ENCODE measurements at regions not wholly inside any gene's neighbourhood (a gene's known extent, or its start where the extent isn't known, plus 50 kb on each side); places are given as distances from the start of the nearest gene placed in this dataset.

GRCh38 chr3:103170651-103171050 lies 735.8 kb downstream of the ZPLD1 start:
- Histone ChIP-seq H3K27me3 (ENCODE audit: insufficient read depth, insufficient read length) (no peaks in the 10 kb centered on the region), H3K36me3 (ENCODE audit: insufficient read depth, insufficient read length, low read length) (no peaks in the 10 kb centered on the region), H3K9ac (ENCODE audit: insufficient read length, low read depth) (no peak overlapping the region), H3K4me1 (ENCODE audit: insufficient read depth, insufficient read length) (no peaks in the 10 kb centered on the region), H3K9me3 (ENCODE audit: insufficient read depth, low read length) (no peaks in the 10 kb centered on the region), H3K4me3 (ENCODE audit: insufficient read length, low read depth) (no peak overlapping the region)
- no peak for DNase-seq (ENCODE audit: low read depth, low spot score)
- TF ChIP-seq YY1 (IDR thresholded peaks at IDR 0.05; ENCODE audit: insufficient read depth, insufficient read length) (no peak), ZNF274 (IDR thresholded peaks at IDR 0.05; ENCODE audit: low read depth, low read length) (no peak), SUZ12 (IDR thresholded peaks at IDR 0.05; ENCODE audit: extremely low read depth, insufficient read depth, insufficient read length) (no peak)

GRCh38 chr3:103173940-103174339 lies 739.1 kb downstream of the ZPLD1 start:
- H3K4me1 ChIP-seq (ENCODE audit: insufficient read depth, insufficient read length) = no peaks in the 10 kb centered on the region
- TF ChIP-seq ZNF274 (IDR thresholded peaks at IDR 0.05; ENCODE audit: low read depth, low read length) (no peak), YY1 (IDR thresholded peaks at IDR 0.05; ENCODE audit: insufficient read depth, insufficient read length) (no peak), SUZ12 (IDR thresholded peaks at IDR 0.05; ENCODE audit: extremely low read depth, insufficient read depth, insufficient read length) (no peak)
- H3K9ac ChIP-seq (ENCODE audit: insufficient read length, low read depth) = no peak overlapping the region

GRCh38 chr3:103181160-103181559 lies 746.3 kb downstream of the ZPLD1 start:
- Histone ChIP-seq H3K4me3 (ENCODE audit: insufficient read length, low read depth) (no peak overlapping the region), H3K4me1 (ENCODE audit: insufficient read depth, insufficient read length) (no peaks in the 10 kb centered on the region), H3K27me3 (ENCODE audit: insufficient read depth, insufficient read length) (no peaks in the 10 kb centered on the region), H3K9me3 (ENCODE audit: insufficient read depth, low read length) (no peaks in the 10 kb centered on the region; the same call in 1 of the 2 replicates), H3K9ac (ENCODE audit: insufficient read length, low read depth) (no peak overlapping the region), H3K36me3 (ENCODE audit: insufficient read depth, insufficient read length, low read length) (no peaks in the 10 kb centered on the region)
- TF ChIP-seq ZNF274 (IDR thresholded peaks at IDR 0.05; ENCODE audit: low read depth, low read length) = no peak
- TF ChIP-seq YY1 (IDR thresholded peaks at IDR 0.05; ENCODE audit: insufficient read depth, insufficient read length) = no peak
- no peak for TF ChIP-seq SUZ12 (IDR thresholded peaks at IDR 0.05; ENCODE audit: extremely low read depth, insufficient read depth, insufficient read length)
- no peak for DNase-seq (ENCODE audit: low read depth, low spot score)

More at GRCh38 chr3:103173940-103174339, 739.1 kb downstream of the ZPLD1 start:
- Histone ChIP-seq H3K4me3 (ENCODE audit: insufficient read length, low read depth) (no peak overlapping the region), H3K36me3 (ENCODE audit: insufficient read depth, insufficient read length, low read length) (no peaks in the 10 kb centered on the region), H3K9me3 (ENCODE audit: insufficient read depth, low read length) (no peaks in the 10 kb centered on the region), H3K27me3 (ENCODE audit: insufficient read depth, insufficient read length) (no peaks in the 10 kb centered on the region)
- DNase-seq (ENCODE audit: low read depth, low spot score) = no peak

GRCh38 chr3:103184772-103185171 lies 750.0 kb downstream of the ZPLD1 start:
- Histone ChIP-seq H3K4me3 (ENCODE audit: insufficient read length, low read depth) (no peak overlapping the region), H3K9me3 (ENCODE audit: insufficient read depth, low read length) (no peaks in the 10 kb centered on the region; the same call in 1 of the 2 replicates), H3K9ac (ENCODE audit: insufficient read length, low read depth) (no peak overlapping the region), H3K4me1 (ENCODE audit: insufficient read depth, insufficient read length) (no peaks in the 10 kb centered on the region), H3K27me3 (ENCODE audit: insufficient read depth, insufficient read length) (no peaks in the 10 kb centered on the region), H3K36me3 (ENCODE audit: insufficient read depth, insufficient read length, low read length) (no peaks in the 10 kb centered on the region)
- DNase-seq (ENCODE audit: low read depth, low spot score) = no peak
- TF ChIP-seq ZNF274 (IDR thresholded peaks at IDR 0.05; ENCODE audit: low read depth, low read length) = no peak
- TF ChIP-seq SUZ12 (IDR thresholded peaks at IDR 0.05; ENCODE audit: extremely low read depth, insufficient read depth, insufficient read length) = no peak
- TF ChIP-seq YY1 (IDR thresholded peaks at IDR 0.05; ENCODE audit: insufficient read depth, insufficient read length) = no peak

- Histone ChIP-seq H3K4me3 (ENCODE audit: insufficient read length, low read depth) (no peak overlapping the region), H3K4me1 (ENCODE audit: insufficient read depth, insufficient read length) (no peaks in the 10 kb centered on the region), H3K36me3 (ENCODE audit: insufficient read depth, insufficient read length, low read length) (no peaks in the 10 kb centered on the region), H3K9me3 (ENCODE audit: insufficient read depth, low read length) (no peaks in the 10 kb centered on the region), H3K27me3 (ENCODE audit: insufficient read depth, insufficient read length) (no peaks in the 10 kb centered on the region), H3K9ac (ENCODE audit: insufficient read length, low read depth) (no peak overlapping the region)
- DNase-seq (ENCODE audit: low read depth, low spot score) = no peak
- TF ChIP-seq SUZ12 (IDR thresholded peaks at IDR 0.05; ENCODE audit: extremely low read depth, insufficient read depth, insufficient read length) (no peak), YY1 (IDR thresholded peaks at IDR 0.05; ENCODE audit: insufficient read depth, insufficient read length) (no peak), ZNF274 (IDR thresholded peaks at IDR 0.05; ENCODE audit: low read depth, low read length) (no peak)
These were observed 755.1 kb downstream of the ZPLD1 start for GRCh38 chr3:103189941-103190340.

- TF ChIP-seq SUZ12 (IDR thresholded peaks at IDR 0.05; ENCODE audit: extremely low read depth, insufficient read depth, insufficient read length) = no peak
- TF ChIP-seq ZNF274 (IDR thresholded peaks at IDR 0.05; ENCODE audit: low read depth, low read length) = no peak
- TF ChIP-seq YY1 (IDR thresholded peaks at IDR 0.05; ENCODE audit: insufficient read depth, insufficient read length) = no peak
- no peaks in the 10 kb centered on the region for H3K4me1 ChIP-seq (ENCODE audit: insufficient read depth, insufficient read length)
- H3K4me3 ChIP-seq (ENCODE audit: insufficient read length, low read depth) = no peak overlapping the region
- H3K27me3 ChIP-seq (ENCODE audit: insufficient read depth, insufficient read length) = no peaks in the 10 kb centered on the region
- H3K9me3 ChIP-seq (ENCODE audit: insufficient read depth, low read length) = no peaks in the 10 kb centered on the region
- no peaks in the 10 kb centered on the region for H3K36me3 ChIP-seq (ENCODE audit: insufficient read depth, insufficient read length, low read length)
- no peak overlapping the region for H3K9ac ChIP-seq (ENCODE audit: insufficient read length, low read depth)
- DNase-seq (ENCODE audit: low read depth, low spot score) = no peak
These were observed 760.4 kb downstream of the ZPLD1 start for GRCh38 chr3:103195216-103195615.

GRCh38 chr3:103203441-103203840 lies 768.6 kb downstream of the ZPLD1 start:
- no peaks in the 10 kb centered on the region for H3K9me3 ChIP-seq (ENCODE audit: insufficient read depth, low read length)
- TF ChIP-seq ZNF274 (IDR thresholded peaks at IDR 0.05; ENCODE audit: low read depth, low read length) (no peak), SUZ12 (IDR thresholded peaks at IDR 0.05; ENCODE audit: extremely low read depth, insufficient read depth, insufficient read length) (no peak), YY1 (IDR thresholded peaks at IDR 0.05; ENCODE audit: insufficient read depth, insufficient read length) (no peak)
- H3K27me3 ChIP-seq (ENCODE audit: insufficient read depth, insufficient read length) = no peaks in the 10 kb centered on the region
- H3K36me3 ChIP-seq (ENCODE audit: insufficient read depth, insufficient read length, low read length) = no peaks in the 10 kb centered on the region
- DNase-seq (ENCODE audit: low read depth, low spot score) = no peak
- H3K4me3 ChIP-seq (ENCODE audit: insufficient read length, low read depth) = no peak overlapping the region
- H3K9ac ChIP-seq (ENCODE audit: insufficient read length, low read depth) = no peak overlapping the region
- no peaks in the 10 kb centered on the region for H3K4me1 ChIP-seq (ENCODE audit: insufficient read depth, insufficient read length)
